KMS-11 (cell line): ENCODE measurements at regions not wholly inside any gene's neighbourhood (a gene's known extent, or its start where the extent isn't known, plus 50 kb on each side); places are given as distances from the start of the nearest gene placed in this dataset.

Experiments used
- H2AFZ ChIP-seq: fragments of 200-600 bp; sonication (generic); 2 replicates; pipeline ENCODE4 v1.6.1; 2016; ENCODE audit warnings: antibody characterized with exemption, mixed run types, low read depth
- H3K27ac ChIP-seq: fragments of 200-600 bp; sonication (generic); 2 replicates; pipeline ENCODE4 v1.6.1; 2016; ENCODE audit warnings: mild to moderate bottlenecking, mixed run types
- H3K27me3 ChIP-seq: fragments of 200-600 bp; sonication (generic); 2 replicates; pipeline ENCODE4 v1.6.1; 2017; ENCODE audit warnings: mild to moderate bottlenecking, low read depth, mixed run types, moderate library complexity; ENCODE audit not compliant: insufficient read depth
- H3K36me3 ChIP-seq: fragments of 200-600 bp; sonication (generic); 2 replicates; pipeline ENCODE4 v1.6.1; 2017; ENCODE audit warnings: mild to moderate bottlenecking, mixed run types; ENCODE audit not compliant: insufficient read depth
- H3K4me1 ChIP-seq: fragments of 200-600 bp; sonication (generic); 2 replicates; pipeline ENCODE4 v1.6.1; 2016; ENCODE audit warnings: mild to moderate bottlenecking, low read depth, mixed run types; ENCODE audit not compliant: poor library complexity, severe bottlenecking
- H3K4me2 ChIP-seq: fragments of 200-600 bp; sonication (generic); 2 replicates; pipeline ENCODE4 v1.7.0; 2016; ENCODE audit warnings: mild to moderate bottlenecking, mixed run types
- H3K4me3 ChIP-seq: fragments of 200-600 bp; sonication (generic); IDR thresholded peaks from 2 replicates; pipeline ENCODE4 v1.6.1; 2017; ENCODE audit warnings: low read depth, low read length, mixed read lengths; ENCODE audit not compliant: insufficient read depth
- H3K79me2 ChIP-seq: fragments of 200-600 bp; sonication (generic); 2 replicates; pipeline ENCODE4 v1.6.1; 2016; ENCODE audit warnings: low read depth, mixed run types; ENCODE audit not compliant: insufficient read depth
- H3K9ac ChIP-seq: fragments of 200-600 bp; sonication (generic); 2 replicates; pipeline ENCODE4 v1.6.1; 2016; ENCODE audit warnings: mild to moderate bottlenecking, mixed run types
- H4K20me1 ChIP-seq: fragments of 200-600 bp; sonication (generic); 2 replicates; pipeline ENCODE4 v1.6.1; 2016; ENCODE audit warnings: mild to moderate bottlenecking, mixed run types; ENCODE audit not compliant: insufficient read depth
- TF ChIP-seq, protein P1 (sequence below): fragments of 200-600 bp; sonication (generic); conservative IDR thresholded peaks from 2 replicates; pipeline ENCODE4 v1.6.1; 2017; ENCODE audit warnings: low read depth, mild to moderate bottlenecking, antibody characterized with exemption, low read length, moderate library complexity, mixed read lengths

GRCh38 chr9:81125446-81126092, 563.8 kb downstream of the TLE1 start:
- no peaks in the 10 kb centered on the region for H4K20me1 ChIP-seq
- no peak overlapping the region for H3K4me3 ChIP-seq
- H3K79me2 ChIP-seq: no peaks in the 10 kb centered on the region
- H3K27me3 ChIP-seq: no peaks in the 10 kb centered on the region
- TF ChIP-seq, protein P1, sequence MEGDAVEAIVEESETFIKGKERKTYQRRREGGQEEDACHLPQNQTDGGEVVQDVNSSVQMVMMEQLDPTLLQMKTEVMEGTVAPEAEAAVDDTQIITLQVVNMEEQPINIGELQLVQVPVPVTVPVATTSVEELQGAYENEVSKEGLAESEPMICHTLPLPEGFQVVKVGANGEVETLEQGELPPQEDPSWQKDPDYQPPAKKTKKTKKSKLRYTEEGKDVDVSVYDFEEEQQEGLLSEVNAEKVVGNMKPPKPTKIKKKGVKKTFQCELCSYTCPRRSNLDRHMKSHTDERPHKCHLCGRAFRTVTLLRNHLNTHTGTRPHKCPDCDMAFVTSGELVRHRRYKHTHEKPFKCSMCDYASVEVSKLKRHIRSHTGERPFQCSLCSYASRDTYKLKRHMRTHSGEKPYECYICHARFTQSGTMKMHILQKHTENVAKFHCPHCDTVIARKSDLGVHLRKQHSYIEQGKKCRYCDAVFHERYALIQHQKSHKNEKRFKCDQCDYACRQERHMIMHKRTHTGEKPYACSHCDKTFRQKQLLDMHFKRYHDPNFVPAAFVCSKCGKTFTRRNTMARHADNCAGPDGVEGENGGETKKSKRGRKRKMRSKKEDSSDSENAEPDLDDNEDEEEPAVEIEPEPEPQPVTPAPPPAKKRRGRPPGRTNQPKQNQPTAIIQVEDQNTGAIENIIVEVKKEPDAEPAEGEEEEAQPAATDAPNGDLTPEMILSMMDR: no peak
- H3K4me1 ChIP-seq: no peaks in the 10 kb centered on the region
- no peak overlapping the region for H3K4me2 ChIP-seq
- no peak overlapping the region for H2AFZ ChIP-seq
- H3K36me3 ChIP-seq: no peaks in the 10 kb centered on the region
- H3K27ac ChIP-seq: no peak overlapping the region
- H3K9ac ChIP-seq: no peak overlapping the region

DNA sequence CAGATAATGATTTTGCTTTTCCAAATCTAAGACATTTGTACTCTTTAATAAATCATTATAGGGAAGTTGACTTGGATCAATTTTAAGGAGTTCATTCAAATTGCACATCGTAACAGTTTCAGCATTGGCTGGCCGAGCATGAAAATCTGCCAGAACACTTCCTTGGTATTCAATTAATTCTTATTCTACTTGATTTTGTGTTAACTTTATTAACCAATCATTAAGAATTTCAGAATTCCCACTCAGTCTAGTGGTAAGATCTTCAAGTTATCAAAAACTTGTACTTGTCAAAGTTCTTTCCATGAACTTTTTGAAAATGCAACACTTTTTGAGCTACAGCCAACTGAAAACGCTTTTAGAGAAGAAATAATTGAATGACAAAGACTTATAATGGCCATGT, 565.8 kb downstream of the TLE1 start:
- H3K4me3 ChIP-seq: no peak overlapping the region
- H3K36me3 ChIP-seq: no peaks in the 10 kb centered on the region
- TF ChIP-seq, protein P1: no peak
- no peaks in the 10 kb centered on the region for H3K79me2 ChIP-seq
- H3K27ac ChIP-seq: no peak overlapping the region
- H3K9ac ChIP-seq: no peak overlapping the region
- no peaks in the 10 kb centered on the region for H3K4me1 ChIP-seq
- no peak overlapping the region for H2AFZ ChIP-seq
- no peaks in the 10 kb centered on the region for H3K27me3 ChIP-seq
- no peaks in the 10 kb centered on the region for H4K20me1 ChIP-seq
- no peak overlapping the region for H3K4me2 ChIP-seq

DNA sequence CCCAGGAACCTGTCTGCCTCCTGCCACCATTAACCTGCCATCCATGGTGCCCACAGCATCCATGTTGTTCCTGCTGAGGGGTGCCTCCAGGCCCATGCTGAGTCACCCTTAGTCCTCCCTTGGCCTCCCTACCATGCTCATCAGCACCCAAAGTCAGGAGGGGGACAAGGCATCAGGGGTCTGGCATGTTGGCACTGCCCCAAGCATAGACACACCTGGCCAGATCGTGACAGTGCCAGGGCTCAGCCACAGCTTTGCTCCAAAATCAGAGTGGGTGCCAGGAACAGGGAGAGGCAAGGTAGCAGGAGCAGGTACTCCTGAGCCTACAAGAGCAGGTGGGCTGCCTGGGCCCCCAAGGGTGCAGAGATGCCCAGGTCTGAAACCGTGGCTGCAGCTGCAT, 566.6 kb downstream of the TLE1 start:
- H3K79me2 ChIP-seq: no peaks in the 10 kb centered on the region
- no peak overlapping the region for H3K4me2 ChIP-seq
- TF ChIP-seq, protein P1: no peak
- no peak overlapping the region for H2AFZ ChIP-seq
- H4K20me1 ChIP-seq: no peaks in the 10 kb centered on the region
- H3K4me1 ChIP-seq: no peaks in the 10 kb centered on the region
- no peak overlapping the region for H3K4me3 ChIP-seq
- no peaks in the 10 kb centered on the region for H3K36me3 ChIP-seq
- no peak overlapping the region for H3K9ac ChIP-seq
- H3K27me3 ChIP-seq: no peaks in the 10 kb centered on the region
- H3K27ac ChIP-seq: no peak overlapping the region

DNA sequence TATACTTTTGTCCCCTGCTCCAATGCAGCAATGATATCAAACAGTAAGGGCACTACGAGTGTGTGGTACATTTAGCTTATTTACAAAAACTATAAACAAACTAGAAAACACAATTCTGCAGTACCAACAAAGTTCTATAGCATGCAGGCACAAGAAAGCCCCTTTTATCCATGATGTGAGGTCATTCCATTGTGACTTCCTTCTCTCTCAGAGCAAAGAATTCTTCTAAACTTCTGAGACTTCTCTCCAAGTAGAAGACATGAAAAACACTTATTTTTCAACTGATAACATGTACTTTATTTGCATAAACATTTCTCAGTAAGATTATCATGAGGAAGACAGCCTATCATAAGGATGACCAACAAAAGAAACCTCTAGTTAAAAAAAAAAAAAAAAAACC, 569.8 kb downstream of the TLE1 start:
- Histone ChIP-seq H3K4me3 (no peak overlapping the region), H3K4me2 (no peak overlapping the region)
- TF ChIP-seq, protein P1: no peak

More for the DNA sequence above, 569.8 kb downstream of the TLE1 start:
- Histone ChIP-seq H2AFZ (no peak overlapping the region), H3K9ac (no peak overlapping the region), H3K27ac (no peak overlapping the region), H3K27me3 (no peaks in the 10 kb centered on the region), H3K79me2 (no peaks in the 10 kb centered on the region), H3K4me1 (peaks cover 2% of the 10 kb centered on the region), H4K20me1 (no peaks in the 10 kb centered on the region), H3K36me3 (no peaks in the 10 kb centered on the region)
